Spinal cord (tissue), 9 donors: ENCODE measurements at regions not wholly inside any gene's neighbourhood (a gene's known extent, or its start where the extent isn't known, plus 50 kb on each side); places are given as distances from the start of the nearest gene placed in this dataset.

Experiments used
- DNase-seq, 6 donors: peaks; one replicate each; pipeline versions ENCODE4 v3.0.0 to v3.0.0-alpha.2; 2013 to 2015; ENCODE audit warnings: low spot score in 6 of 6, low read depth in 4 of 6
- H3K27ac ChIP-seq: one replicate; pipeline ENCODE4 v1.5.1; 2013; ENCODE audit warnings: low read depth, low read length, control low read depth
- H3K27me3 ChIP-seq: one replicate; pipeline ENCODE4 v1.6.1; 2013; ENCODE audit warnings: low read length; ENCODE audit not compliant: control insufficient read depth, insufficient read depth
- H3K36me3 ChIP-seq: one replicate; pipeline ENCODE4 v1.6.1; 2013; ENCODE audit warnings: low read length; ENCODE audit not compliant: control insufficient read depth, insufficient read depth
- H3K4me1 ChIP-seq: one replicate; pipeline ENCODE4 v1.6.1; 2013; ENCODE audit warnings: low read length; ENCODE audit not compliant: control insufficient read depth, insufficient read depth
- H3K4me3 ChIP-seq: one replicate; pipeline ENCODE4 v1.5.1; 2013; ENCODE audit warnings: low read depth, low read length, control low read depth
- H3K9me3 ChIP-seq: one replicate; pipeline ENCODE4 v1.6.1; 2013; ENCODE audit warnings: low read length; ENCODE audit not compliant: control insufficient read depth, insufficient read depth
- WGBS: methylation state at CpG from one replicate; pipeline ENCODE4 v1.1.5; 2013; ENCODE audit warnings: missing lambda C conversion rate; ENCODE audit not compliant: insufficient coverage; 5-methylcytosine and 5-hydroxymethylcytosine counted together
- donor health status: healthy.

DNA sequence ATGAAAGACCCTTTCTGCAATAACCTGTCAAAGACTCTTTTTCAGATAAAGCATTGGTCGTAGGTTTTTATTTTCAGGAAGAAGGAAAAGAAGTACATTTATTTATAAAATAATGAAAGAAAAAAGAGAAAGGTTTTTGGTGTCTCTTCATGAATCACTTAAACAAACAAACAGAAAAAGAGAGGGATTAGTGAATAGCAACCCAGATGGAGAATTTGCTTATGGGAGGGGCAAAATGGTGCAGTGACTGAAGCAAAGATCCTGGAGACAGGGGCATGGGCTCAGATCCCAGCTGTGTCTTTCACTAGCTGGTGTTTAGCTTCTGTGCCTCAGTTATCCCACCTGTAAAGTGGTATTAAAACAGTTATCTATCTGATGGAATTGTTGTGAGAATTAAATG is 78.6 kb upstream of the PFN2 start:
- Histone ChIP-seq H3K36me3 (no peaks in the 10 kb centered on the region), H3K27ac (no peak overlapping the region), H3K9me3 (no peaks in the 10 kb centered on the region), H3K27me3 (no peaks in the 10 kb centered on the region), H3K4me3 (no peak overlapping the region), H3K4me1 (no peaks in the 10 kb centered on the region)
- WGBS: no CpG with 5 or more reads among the region's 1 CpG
- no peak for DNase-seq

- no CpG with 5 or more reads among the region's 3 CpGs for WGBS
- Histone ChIP-seq H3K4me3 (no peak overlapping the region), H3K4me1 (no peaks in the 10 kb centered on the region), H3K9me3 (peaks cover 11% of the 10 kb centered on the region), H3K27me3 (no peaks in the 10 kb centered on the region), H3K36me3 (no peaks in the 10 kb centered on the region), H3K27ac (no peak overlapping the region)
- no peak for DNase-seq
Observed at GRCh38 chr3:150041877-150042276, 71.2 kb upstream of the PFN2 start.

GRCh38 chr3:150040097-150040496 is 69.4 kb upstream of the PFN2 start:
- Histone ChIP-seq H3K9me3 (peaks cover 11% of the 10 kb centered on the region), H3K27ac (no peak overlapping the region), H3K4me3 (no peak overlapping the region), H3K36me3 (no peaks in the 10 kb centered on the region), H3K27me3 (no peaks in the 10 kb centered on the region), H3K4me1 (no peaks in the 10 kb centered on the region)
- 100% methylated on average over 1 of the region's 4 CpGs for WGBS
- DNase-seq: no peak

GRCh38 chr3:150038830-150039229 is 68.1 kb upstream of the PFN2 start:
- no peaks in the 10 kb centered on the region for H3K4me1 ChIP-seq
- H3K9me3 ChIP-seq: peaks cover 11% of the 10 kb centered on the region
- 95% methylated on average over 6 of the region's 6 CpGs for WGBS
- H3K4me3 ChIP-seq: no peak overlapping the region
- DNase-seq: no peak
- no peaks in the 10 kb centered on the region for H3K27me3 ChIP-seq
- no peaks in the 10 kb centered on the region for H3K36me3 ChIP-seq
- H3K27ac ChIP-seq: no peak overlapping the region

GRCh38 chr3:150036780-150037179 is 66.1 kb upstream of the PFN2 start:
- Histone ChIP-seq H3K9me3 (peaks cover 5% of the 10 kb centered on the region), H3K27me3 (no peaks in the 10 kb centered on the region), H3K36me3 (no peaks in the 10 kb centered on the region), H3K4me3 (no peak overlapping the region), H3K4me1 (no peaks in the 10 kb centered on the region), H3K27ac (no peak overlapping the region)
- DNase-seq: no peak
- WGBS: 100% methylated on average over 1 of the region's 5 CpGs

DNA sequence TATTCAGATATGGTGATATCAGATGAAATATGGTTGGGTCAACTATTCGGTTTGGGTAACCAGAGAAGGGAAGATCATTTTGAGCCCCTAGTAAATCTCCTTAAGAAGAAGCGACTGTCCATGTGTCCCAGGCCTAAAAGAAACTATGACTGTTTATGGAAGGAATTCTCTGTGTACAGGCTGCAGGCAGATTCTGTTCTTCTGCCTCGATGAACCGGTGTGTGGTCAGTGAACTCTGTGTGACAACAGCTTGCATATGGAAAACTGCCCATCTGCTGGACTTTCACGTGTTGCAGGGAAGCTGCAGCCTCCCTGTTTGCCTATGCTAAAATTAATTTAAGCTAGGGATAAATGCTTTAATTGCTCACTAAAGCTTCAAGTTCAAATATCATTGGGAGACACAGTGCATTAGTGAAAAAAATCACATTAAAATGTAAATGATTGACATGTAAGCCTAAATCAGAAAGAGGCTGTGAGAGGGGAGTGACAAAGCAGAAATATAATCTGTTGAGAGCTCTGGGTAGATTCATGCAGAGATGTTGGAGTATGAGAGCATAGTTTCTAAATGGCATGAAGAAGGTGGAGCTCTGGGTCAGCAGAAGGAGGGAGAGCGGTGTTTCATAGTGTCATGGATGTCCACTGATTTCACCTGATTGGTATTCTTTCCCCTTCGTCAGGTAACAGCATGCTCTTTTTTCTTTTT is 65.4 kb upstream of the PFN2 start:
- H3K27me3 ChIP-seq: no peaks in the 10 kb centered on the region
- 76% methylated on average over 6 of the region's 7 CpGs for WGBS
- DNase-seq: no peak
- H3K27ac ChIP-seq: no peak overlapping the region
- H3K4me3 ChIP-seq: no peak overlapping the region
- H3K4me1 ChIP-seq: no peaks in the 10 kb centered on the region
- no peaks in the 10 kb centered on the region for H3K36me3 ChIP-seq
- peaks cover 1% of the 10 kb centered on the region for H3K9me3 ChIP-seq

- no peaks in the 10 kb centered on the region for H3K9me3 ChIP-seq
- no peak overlapping the region for H3K4me3 ChIP-seq
- no peaks in the 10 kb centered on the region for H3K27me3 ChIP-seq
- no peak overlapping the region for H3K27ac ChIP-seq
- peak in 1 of 6 donors; percentile 52 for DNase-seq
- no peaks in the 10 kb centered on the region for H3K36me3 ChIP-seq
- 10% methylated on average over 2 of the region's 6 CpGs for WGBS
- no peaks in the 10 kb centered on the region for H3K4me1 ChIP-seq
Observed at GRCh38 chr3:150035301-150035779, 64.6 kb upstream of the PFN2 start.

DNA sequence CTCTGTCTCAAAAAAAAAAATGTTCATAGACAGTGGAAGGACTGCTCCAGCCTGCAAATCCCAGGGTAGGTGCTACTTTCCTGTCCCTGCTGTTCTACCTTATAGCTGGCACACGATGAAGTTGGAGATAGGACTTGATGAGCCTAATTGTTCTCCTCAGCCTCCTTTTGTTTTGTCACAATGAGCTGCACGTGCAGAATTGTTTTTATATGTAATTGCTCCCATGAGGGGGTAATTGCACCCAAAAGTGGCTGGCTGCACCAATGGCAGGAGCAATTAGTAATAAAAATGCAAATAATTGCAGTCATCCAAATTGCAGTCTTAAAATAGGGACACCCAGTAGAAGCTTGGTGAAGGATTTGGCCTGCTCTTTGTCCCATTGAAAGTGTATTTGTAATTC is 63.0 kb upstream of the PFN2 start:
- Histone ChIP-seq H3K9me3 (no peaks in the 10 kb centered on the region), H3K4me3 (no peak overlapping the region), H3K36me3 (no peaks in the 10 kb centered on the region), H3K27ac (no peak overlapping the region), H3K27me3 (no peaks in the 10 kb centered on the region), H3K4me1 (no peaks in the 10 kb centered on the region)
- 0% methylated on average over 1 of the region's 2 CpGs for WGBS
- peak in 2 of 6 donors; percentile 27 to 55 for DNase-seq

GRCh38 chr3:150030841-150031240 is 60.1 kb upstream of the PFN2 start:
- Histone ChIP-seq H3K27ac (no peak overlapping the region), H3K36me3 (no peaks in the 10 kb centered on the region), H3K4me3 (no peak overlapping the region), H3K4me1 (no peaks in the 10 kb centered on the region), H3K9me3 (no peaks in the 10 kb centered on the region), H3K27me3 (no peaks in the 10 kb centered on the region)
- DNase-seq: no peak
- no CpG with 5 or more reads among the region's 2 CpGs for whole genome bisulfite sequencing

DNA sequence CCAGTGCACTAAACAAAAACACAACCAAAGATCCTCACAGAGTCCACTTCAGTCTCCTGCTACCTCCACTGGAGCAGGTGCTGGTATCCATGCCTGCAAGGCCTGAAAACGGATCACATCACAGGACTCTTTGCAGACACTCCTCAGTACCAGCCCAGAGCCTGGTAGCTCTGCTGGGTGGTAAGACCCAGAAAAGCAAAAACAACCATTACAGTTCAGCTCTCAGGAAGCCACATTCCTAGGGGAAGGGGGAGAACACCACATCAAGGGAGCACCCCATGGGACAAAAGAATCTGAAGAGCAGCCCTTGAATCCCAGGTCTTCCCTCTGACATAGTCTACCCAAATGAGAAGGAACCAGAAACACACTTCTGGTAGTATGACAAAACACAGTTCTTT is 52.5 kb upstream of the PFN2 start:
- 100% methylated on average over 1 of the region's 1 CpG for WGBS
- Histone ChIP-seq H3K27ac (no peak overlapping the region), H3K4me1 (no peaks in the 10 kb centered on the region), H3K9me3 (no peaks in the 10 kb centered on the region), H3K27me3 (no peaks in the 10 kb centered on the region), H3K36me3 (no peaks in the 10 kb centered on the region), H3K4me3 (no peak overlapping the region)
- no peak for DNase-seq
